ENCODE measurements at regions not wholly inside any gene's neighbourhood (a gene's known extent, or its start where the extent isn't known, plus 50 kb on each side); places are given as distances from the start of the nearest gene placed in this dataset.

DNA sequence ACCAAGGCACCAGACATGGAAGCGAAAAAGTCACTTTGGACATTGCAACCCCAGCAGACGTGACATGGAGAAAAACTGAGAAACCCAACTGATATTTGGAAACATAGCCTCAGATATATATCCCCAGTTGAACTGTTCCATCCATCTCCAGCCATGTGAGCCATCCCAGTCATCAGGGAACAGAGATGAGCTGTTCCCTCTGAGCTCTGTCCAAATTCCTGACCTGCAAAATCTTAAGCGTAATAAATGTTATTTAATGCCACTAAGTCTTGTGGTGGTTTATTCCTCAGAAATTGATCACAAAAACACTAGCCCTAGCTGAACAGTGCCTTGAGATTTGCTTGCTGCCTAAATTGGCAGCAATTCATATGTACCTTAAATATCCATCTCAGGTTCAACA lies 182.8 kb downstream of the NRP2 start:
- Histone ChIP-seq H3K36me3 (ENCODE audit: insufficient read depth) (no peaks in the 10 kb centered on the region), H2AFZ (no peak overlapping the region), H3K27ac (ENCODE audit: low read depth) (no peak overlapping the region), H3K4me2 (no peak overlapping the region), H3K4me1 (ENCODE audit: insufficient read depth) (no peaks in the 10 kb centered on the region), H3F3A (replicated peaks; ENCODE audit: low read depth) (no peaks in the 10 kb centered on the region), H4K20me1 (replicated peaks; ENCODE audit: insufficient read depth) (no peaks in the 10 kb centered on the region), H3K4me3 (no peak overlapping the region), H3K27me3 (ENCODE audit: insufficient read depth) (no peaks in the 10 kb centered on the region), H3K79me2 (replicated peaks; ENCODE audit: insufficient read depth) (no peaks in the 10 kb centered on the region), H3K9me2 (ENCODE audit: insufficient read depth) (peaks cover 7% of the 10 kb centered on the region; the same call in 1 of the 2 replicates)
- peaks cover 7% of the 10 kb centered on the region for H3K4me1 Mint-ChIP-seq
- no peaks in the 10 kb centered on the region for H3K36me3 Mint-ChIP-seq (ENCODE audit: low read depth)
- TF ChIP-seq CREB1 (CRISPR knock-in tag; IDR thresholded peaks at IDR 0.05; ENCODE audit: low read depth) (no peak), ZNF114 (CRISPR knock-in tag; IDR thresholded peaks at IDR 0.05) (no peak), CTCF (conservative IDR thresholded peaks at IDR 0.05; ENCODE audit: low read depth in 2 of 2) (no peak), ETS1 (IDR thresholded peaks at IDR 0.05) (no peak), POLR2AphosphoS5 (IDR thresholded peaks at IDR 0.05; ENCODE audit: low read depth) (no peak), JUNB (IDR thresholded peaks at IDR 0.05; ENCODE audit: unreplicated experiment) (no peak), EZH2phosphoT487 (IDR thresholded peaks at IDR 0.05; ENCODE audit: unreplicated experiment) (no peak), STAT1 (IDR thresholded peaks at IDR 0.05; ENCODE audit: unreplicated experiment) (no peak), NANOG (IDR thresholded peaks at IDR 0.05; ENCODE audit: borderline replicate concordance) (no peak), EZH2 (IDR thresholded peaks at IDR 0.05; ENCODE audit: low read depth, unreplicated experiment) (no peak), ZNF331 (CRISPR knock-in tag; IDR thresholded peaks at IDR 0.05; ENCODE audit: low read depth) (no peak)
- TF ChIP-seq, protein P1, sequence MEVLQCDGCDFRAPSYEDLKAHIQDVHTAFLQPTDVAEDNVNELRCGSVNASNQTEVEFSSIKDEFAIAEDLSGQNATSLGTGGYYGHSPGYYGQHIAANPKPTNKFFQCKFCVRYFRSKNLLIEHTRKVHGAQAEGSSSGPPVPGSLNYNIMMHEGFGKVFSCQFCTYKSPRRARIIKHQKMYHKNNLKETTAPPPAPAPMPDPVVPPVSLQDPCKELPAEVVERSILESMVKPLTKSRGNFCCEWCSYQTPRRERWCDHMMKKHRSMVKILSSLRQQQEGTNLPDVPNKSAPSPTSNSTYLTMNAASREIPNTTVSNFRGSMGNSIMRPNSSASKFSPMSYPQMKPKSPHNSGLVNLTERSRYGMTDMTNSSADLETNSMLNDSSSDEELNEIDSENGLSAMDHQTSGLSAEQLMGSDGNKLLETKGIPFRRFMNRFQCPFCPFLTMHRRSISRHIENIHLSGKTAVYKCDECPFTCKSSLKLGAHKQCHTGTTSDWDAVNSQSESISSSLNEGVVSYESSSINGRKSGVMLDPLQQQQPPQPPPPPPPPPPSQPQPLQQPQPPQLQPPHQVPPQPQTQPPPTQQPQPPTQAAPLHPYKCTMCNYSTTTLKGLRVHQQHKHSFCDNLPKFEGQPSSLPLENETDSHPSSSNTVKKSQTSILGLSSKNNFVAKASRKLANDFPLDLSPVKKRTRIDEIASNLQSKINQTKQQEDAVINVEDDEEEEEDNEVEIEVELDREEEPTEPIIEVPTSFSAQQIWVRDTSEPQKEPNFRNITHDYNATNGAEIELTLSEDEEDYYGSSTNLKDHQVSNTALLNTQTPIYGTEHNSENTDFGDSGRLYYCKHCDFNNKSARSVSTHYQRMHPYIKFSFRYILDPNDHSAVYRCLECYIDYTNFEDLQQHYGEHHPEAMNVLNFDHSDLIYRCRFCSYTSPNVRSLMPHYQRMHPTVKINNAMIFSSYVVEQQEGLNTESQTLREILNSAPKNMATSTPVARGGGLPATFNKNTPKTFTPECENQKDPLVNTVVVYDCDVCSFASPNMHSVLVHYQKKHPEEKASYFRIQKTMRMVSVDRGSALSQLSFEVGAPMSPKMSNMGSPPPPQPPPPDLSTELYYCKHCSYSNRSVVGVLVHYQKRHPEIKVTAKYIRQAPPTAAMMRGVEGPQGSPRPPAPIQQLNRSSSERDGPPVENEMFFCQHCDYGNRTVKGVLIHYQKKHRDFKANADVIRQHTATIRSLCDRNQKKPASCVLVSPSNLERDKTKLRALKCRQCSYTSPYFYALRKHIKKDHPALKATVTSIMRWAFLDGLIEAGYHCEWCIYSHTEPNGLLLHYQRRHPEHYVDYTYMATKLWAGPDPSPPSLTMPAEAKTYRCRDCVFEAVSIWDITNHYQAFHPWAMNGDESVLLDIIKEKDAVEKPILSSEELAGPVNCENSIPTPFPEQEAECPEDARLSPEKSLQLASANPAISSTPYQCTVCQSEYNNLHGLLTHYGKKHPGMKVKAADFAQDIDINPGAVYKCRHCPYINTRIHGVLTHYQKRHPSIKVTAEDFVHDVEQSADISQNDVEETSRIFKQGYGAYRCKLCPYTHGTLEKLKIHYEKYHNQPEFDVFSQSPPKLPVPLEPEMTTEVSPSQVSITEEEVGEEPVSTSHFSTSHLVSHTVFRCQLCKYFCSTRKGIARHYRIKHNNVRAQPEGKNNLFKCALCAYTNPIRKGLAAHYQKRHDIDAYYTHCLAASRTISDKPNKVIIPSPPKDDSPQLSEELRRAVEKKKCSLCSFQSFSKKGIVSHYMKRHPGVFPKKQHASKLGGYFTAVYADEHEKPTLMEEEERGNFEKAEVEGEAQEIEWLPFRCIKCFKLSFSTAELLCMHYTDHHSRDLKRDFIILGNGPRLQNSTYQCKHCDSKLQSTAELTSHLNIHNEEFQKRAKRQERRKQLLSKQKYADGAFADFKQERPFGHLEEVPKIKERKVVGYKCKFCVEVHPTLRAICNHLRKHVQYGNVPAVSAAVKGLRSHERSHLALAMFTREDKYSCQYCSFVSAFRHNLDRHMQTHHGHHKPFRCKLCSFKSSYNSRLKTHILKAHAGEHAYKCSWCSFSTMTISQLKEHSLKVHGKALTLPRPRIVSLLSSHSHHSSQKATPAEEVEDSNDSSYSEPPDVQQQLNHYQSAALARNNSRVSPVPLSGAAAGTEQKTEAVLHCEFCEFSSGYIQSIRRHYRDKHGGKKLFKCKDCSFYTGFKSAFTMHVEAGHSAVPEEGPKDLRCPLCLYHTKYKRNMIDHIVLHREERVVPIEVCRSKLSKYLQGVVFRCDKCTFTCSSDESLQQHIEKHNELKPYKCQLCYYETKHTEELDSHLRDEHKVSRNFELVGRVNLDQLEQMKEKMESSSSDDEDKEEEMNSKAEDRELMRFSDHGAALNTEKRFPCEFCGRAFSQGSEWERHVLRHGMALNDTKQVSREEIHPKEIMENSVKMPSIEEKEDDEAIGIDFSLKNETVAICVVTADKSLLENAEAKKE (CRISPR knock-in tag; IDR thresholded peaks at IDR 0.05), result no peak
- TF ChIP-seq, protein P2, sequence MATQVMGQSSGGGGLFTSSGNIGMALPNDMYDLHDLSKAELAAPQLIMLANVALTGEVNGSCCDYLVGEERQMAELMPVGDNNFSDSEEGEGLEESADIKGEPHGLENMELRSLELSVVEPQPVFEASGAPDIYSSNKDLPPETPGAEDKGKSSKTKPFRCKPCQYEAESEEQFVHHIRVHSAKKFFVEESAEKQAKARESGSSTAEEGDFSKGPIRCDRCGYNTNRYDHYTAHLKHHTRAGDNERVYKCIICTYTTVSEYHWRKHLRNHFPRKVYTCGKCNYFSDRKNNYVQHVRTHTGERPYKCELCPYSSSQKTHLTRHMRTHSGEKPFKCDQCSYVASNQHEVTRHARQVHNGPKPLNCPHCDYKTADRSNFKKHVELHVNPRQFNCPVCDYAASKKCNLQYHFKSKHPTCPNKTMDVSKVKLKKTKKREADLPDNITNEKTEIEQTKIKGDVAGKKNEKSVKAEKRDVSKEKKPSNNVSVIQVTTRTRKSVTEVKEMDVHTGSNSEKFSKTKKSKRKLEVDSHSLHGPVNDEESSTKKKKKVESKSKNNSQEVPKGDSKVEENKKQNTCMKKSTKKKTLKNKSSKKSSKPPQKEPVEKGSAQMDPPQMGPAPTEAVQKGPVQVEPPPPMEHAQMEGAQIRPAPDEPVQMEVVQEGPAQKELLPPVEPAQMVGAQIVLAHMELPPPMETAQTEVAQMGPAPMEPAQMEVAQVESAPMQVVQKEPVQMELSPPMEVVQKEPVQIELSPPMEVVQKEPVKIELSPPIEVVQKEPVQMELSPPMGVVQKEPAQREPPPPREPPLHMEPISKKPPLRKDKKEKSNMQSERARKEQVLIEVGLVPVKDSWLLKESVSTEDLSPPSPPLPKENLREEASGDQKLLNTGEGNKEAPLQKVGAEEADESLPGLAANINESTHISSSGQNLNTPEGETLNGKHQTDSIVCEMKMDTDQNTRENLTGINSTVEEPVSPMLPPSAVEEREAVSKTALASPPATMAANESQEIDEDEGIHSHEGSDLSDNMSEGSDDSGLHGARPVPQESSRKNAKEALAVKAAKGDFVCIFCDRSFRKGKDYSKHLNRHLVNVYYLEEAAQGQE (IDR thresholded peaks at IDR 0.05; ENCODE audit: unreplicated experiment), result no peak
- no peak overlapping the region for H3K4me3 Mint-ChIP-seq
- ATAC-seq, result no peak
- DNase-seq (ENCODE audit: low spot score), result no peak
- H3K27ac Mint-ChIP-seq, result no peak overlapping the region
- no peaks in the 10 kb centered on the region for H3K9me3 Mint-ChIP-seq
- no peaks in the 10 kb centered on the region for H3K27me3 Mint-ChIP-seq (ENCODE audit: insufficient read depth, low read depth, poor library complexity)

Measured in GM23338 (cell line).